HepG2 (cell line): ENCODE measurements at regions not wholly inside any gene's neighbourhood (a gene's known extent, or its start where the extent isn't known, plus 50 kb on each side); places are given as distances from the start of the nearest gene placed in this dataset.

ENCODE experiments used
- ATAC-seq: fragments of 200-7000 bp; cut with Tn5 transposase; 3 replicates; pipeline ENCODE4 v1.9.1; 2020; ENCODE audit warnings: mild to moderate bottlenecking, moderate library complexity
- BruUV-seq: library from RNA; stranded (reverse); fragments of 400-500 nt; replicated peaks from 2 replicates; lab custom pipeline; 2021; lab: Mats Ljungman, UMichigan
- CTCF ChIA-PET: fragments of 300-600 bp; formaldehyde crosslinking; extraction: SDS; loops from one replicate; lab custom pipeline; 2021; ENCODE audit warnings: low total read pairs, inconsistent platforms, low intra/inter-chr PET ratio; lab: Yijun Ruan, JAX
- POLR2A ChIA-PET: fragments of 350-600 bp; sonication (Branson Sonifier 250); formaldehyde crosslinking; loops from one replicate; lab custom pipeline; 2020; ENCODE audit warnings: antibody characterized with exemption, inconsistent platforms; lab: Yijun Ruan, JAX
- DNase-seq: peaks from one replicate; pipeline ENCODE4 v3.0.0-alpha.2; 2015; ENCODE audit warnings: low spot score
- FAIRE-seq: peaks from 3 replicates; lab custom pipeline; 2011; peaks lifted over from hg19 to GRCh38; lab: Jason Lieb, UNC
- H2AFZ ChIP-seq: one replicate; pipeline ENCODE4 v1.6.1; 2011; ENCODE audit warnings: low read length, inconsistent platforms
- H3K27ac ChIP-seq: fragments of 300-600 bp; 3 replicates; pipeline ENCODE4 v1.8.0; 2011; ENCODE audit warnings: mixed run types, mild to moderate bottlenecking, mixed read lengths, low read length, inconsistent platforms; ENCODE audit not compliant: insufficient read depth; ENCODE audit errors: extremely low read length
- H3K27me3 ChIP-seq, 2 experiments: fragments of 200-600 bp in 1 of 2; 2 replicates in 1 of 2; 3 replicates in 1 of 2; pipeline versions ENCODE4 v1.6.0 to v1.8.0; 2011; ENCODE audit warnings: low read length in 2 of 2, mild to moderate bottlenecking in 2 of 2, moderate library complexity in 2 of 2, inconsistent platforms in 1 of 2; ENCODE audit not compliant: insufficient read depth in 2 of 2, control insufficient read depth in 1 of 2
- H3K36me3 ChIP-seq, 2 experiments: fragments of 200-600 bp in 1 of 2; replicated peaks in 1 of 2; 2 replicates in 1 of 2; 3 replicates in 1 of 2; pipeline versions ENCODE4 v1.5.1 to v1.8.0; 2011; ENCODE audit warnings: low read length in 2 of 2, inconsistent platforms in 1 of 2; ENCODE audit not compliant: insufficient read depth in 2 of 2, control insufficient read depth in 1 of 2
- H3K4me1 ChIP-seq: 2 replicates; pipeline ENCODE4 v1.5.1; 2012; ENCODE audit warnings: low read length, inconsistent platforms; ENCODE audit not compliant: insufficient read depth
- H3K4me2 ChIP-seq: 2 replicates; pipeline ENCODE4 v1.6.0; 2011; ENCODE audit warnings: low read depth, low read length, inconsistent platforms
- H3K4me3 ChIP-seq, 3 experiments: fragments of 200-600 bp in 1 of 3; sonication (generic), shearing (Covaris generic) in 1 of 3; replicated peaks in 1 of 3; 2 replicates each; pipeline ENCODE4 v1.5.1; 2011 to 2016; ENCODE audit warnings: low read length in 3 of 3, inconsistent platforms in 2 of 3, low read depth in 2 of 3, mild to moderate bottlenecking in 2 of 3, control low read depth in 1 of 3, mixed read lengths in 1 of 3; ENCODE audit not compliant: insufficient read depth in 1 of 3
- H3K79me2 ChIP-seq: one replicate; pipeline ENCODE4 v1.6.1; 2011; ENCODE audit warnings: low read length, inconsistent platforms; ENCODE audit not compliant: insufficient read depth
- H3K9ac ChIP-seq: 2 replicates; pipeline ENCODE4 v1.6.0; 2011; ENCODE audit warnings: mild to moderate bottlenecking, low read depth, low read length, inconsistent platforms; ENCODE audit not compliant: insufficient read depth
- H3K9me3 ChIP-seq: 2 replicates; pipeline ENCODE4 v1.5.1; 2012; ENCODE audit warnings: mild to moderate bottlenecking, low read length
- H4K20me1 ChIP-seq: 2 replicates; pipeline ENCODE4 v1.6.0; 2011; ENCODE audit warnings: inconsistent platforms, mild to moderate bottlenecking, low read length, moderate library complexity; ENCODE audit not compliant: insufficient read depth
- GABPB1 ChIP-seq: IDR thresholded peaks from 2 replicates; pipeline ENCODE4 v1.6.1; 2016; ENCODE audit warnings: mild to moderate bottlenecking, missing genetic modification reagents, moderate library complexity, missing compliant biosample characterization
- HDAC6 ChIP-seq: fragments of 200-600 bp; sonication (generic); IDR thresholded peaks from 2 replicates; pipeline ENCODE4 v1.7.0; 2017; ENCODE audit warnings: mild to moderate bottlenecking, antibody characterized with exemption, low read length, low read depth
- KDM5A ChIP-seq: fragments of 200-600 bp; sonication (generic); IDR thresholded peaks from 2 replicates; pipeline ENCODE4 v1.7.0; 2018; ENCODE audit warnings: antibody characterized with exemption, mild to moderate bottlenecking, low read length, borderline replicate concordance
- KDM5B ChIP-seq: sonication (generic); formaldehyde crosslinking; IDR thresholded peaks from 2 replicates; pipeline ENCODE4 v1.4.0; 2020; ENCODE audit warnings: missing genetic modification reagents, mild to moderate bottlenecking, borderline replicate concordance
- MIER3 ChIP-seq: IDR thresholded peaks from 2 replicates; pipeline ENCODE4 v1.6.1; 2016; ENCODE audit warnings: missing compliant biosample characterization, borderline replicate concordance
- MYNN ChIP-seq: sonication (generic); formaldehyde crosslinking; IDR thresholded peaks from 2 replicates; pipeline ENCODE4 v1.4.0; 2020; ENCODE audit warnings: mild to moderate bottlenecking, low read depth, missing genetic modification reagents
- NCOA1 ChIP-seq: sonication (generic); formaldehyde crosslinking; IDR thresholded peaks from 2 replicates; pipeline ENCODE4 v1.9.0; 2021; ENCODE audit warnings: missing genetic modification reagents
- NKX3-1 ChIP-seq: sonication (generic); formaldehyde crosslinking; IDR thresholded peaks from 2 replicates; pipeline ENCODE4 v1.5.0; 2020; ENCODE audit warnings: missing genetic modification reagents
- ZNF274 ChIP-seq: sonication (generic); formaldehyde crosslinking; IDR thresholded peaks from 2 replicates; pipeline ENCODE4 v1.5.1; 2020; ENCODE audit warnings: mild to moderate bottlenecking, missing genetic modification reagents
- ZNF484 ChIP-seq: sonication (generic); formaldehyde crosslinking; IDR thresholded peaks from 2 replicates; pipeline ENCODE4 v1.5.1; 2020; ENCODE audit warnings: mild to moderate bottlenecking, low read depth, missing genetic modification reagents, borderline replicate concordance
- ZNF607 ChIP-seq: sonication (generic); formaldehyde crosslinking; IDR thresholded peaks from 2 replicates; pipeline ENCODE4 v1.5.1; 2020; ENCODE audit warnings: missing genetic modification reagents, mild to moderate bottlenecking, borderline replicate concordance
- WGBS: methylation state at CpG from one replicate; pipeline ENCODE4 v1.1.6; 2017; ENCODE audit warnings: low lambda C conversion rate; 5-methylcytosine and 5-hydroxymethylcytosine counted together
- in situ Hi-C: cut with HindIII; loops from 2 replicates; pipeline ENCODE4 v1.10.0; 2017; ENCODE audit warnings: low pct_unique_long_range_greater_than_20kb; ENCODE audit not compliant: extremely low pct_ligation_motif_present
- intact Hi-C: fragments of 100-400 bp; cut with micrococcal nuclease; formaldehyde crosslinking; loops from one replicate; pipeline ENCODE4 v1.10.0; 2022; ENCODE audit not compliant: unreplicated experiment
- TF ChIP-seq, protein P1 (sequence below): sonication (generic); formaldehyde crosslinking; IDR thresholded peaks from 2 replicates; pipeline ENCODE4 v1.5.0; 2020; ENCODE audit warnings: mild to moderate bottlenecking, missing genetic modification reagents
- TF ChIP-seq, protein P2 (sequence below), 2 experiments: sonication (generic) in 1 of 2; formaldehyde crosslinking in 1 of 2; IDR thresholded peaks; 2 replicates each; pipeline versions ENCODE4 v1.4.0 to v1.6.1; 2016 to 2020; ENCODE audit warnings: borderline replicate concordance in 1 of 2, low read depth in 1 of 2, mild to moderate bottlenecking in 1 of 2, missing genetic modification reagents in 1 of 2

DNA sequence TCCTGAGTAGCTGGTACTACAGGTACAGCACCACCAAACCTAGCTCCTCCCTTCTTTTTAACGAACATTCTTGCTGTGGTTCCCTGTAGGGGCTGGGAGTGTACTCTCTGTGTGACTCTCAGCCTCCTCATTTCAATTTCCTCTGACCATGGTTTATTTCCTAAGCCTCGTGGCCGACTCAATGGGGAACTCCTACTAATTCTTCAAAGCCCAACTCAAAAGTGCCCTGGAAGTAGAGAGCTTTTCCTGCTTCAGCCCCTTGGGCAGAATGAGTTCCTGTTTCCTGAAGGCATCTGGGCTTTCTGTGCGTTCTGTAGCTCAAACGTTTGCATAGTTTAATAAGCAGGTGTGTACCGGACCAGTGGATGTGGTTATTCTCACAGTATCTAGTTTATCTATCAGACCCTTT lies 70.9 kb upstream of the ACOT11 start:
- 4% methylated on average over 6 of the region's 6 CpGs for WGBS
- Histone ChIP-seq H3K4me1 (peaks cover 27% of the 10 kb centered on the region), H3K9me3 (no peaks in the 10 kb centered on the region), H3K36me3 (no peaks in the 10 kb centered on the region), H3K27ac (no peak overlapping the region), H3K79me2 (no peaks in the 10 kb centered on the region), H2AFZ (no peak overlapping the region), H3K9ac (no peak overlapping the region), H3K27me3 (peaks cover 3 to 46% of the 10 kb centered on the region in 2 experiments; a peak in 4 of 5 replicates), H3K4me3 (no peak overlapping the region), H3K4me2 (no peak overlapping the region), H4K20me1 (no peaks in the 10 kb centered on the region)
- in situ Hi-C loops (no loop called here), intact Hi-C loops (no loop called here)
- CTCF ChIA-PET = no interaction called here
- no peak for ATAC-seq
- BruUV-seq = no TSS peak
- TF ChIP-seq, protein P1, sequence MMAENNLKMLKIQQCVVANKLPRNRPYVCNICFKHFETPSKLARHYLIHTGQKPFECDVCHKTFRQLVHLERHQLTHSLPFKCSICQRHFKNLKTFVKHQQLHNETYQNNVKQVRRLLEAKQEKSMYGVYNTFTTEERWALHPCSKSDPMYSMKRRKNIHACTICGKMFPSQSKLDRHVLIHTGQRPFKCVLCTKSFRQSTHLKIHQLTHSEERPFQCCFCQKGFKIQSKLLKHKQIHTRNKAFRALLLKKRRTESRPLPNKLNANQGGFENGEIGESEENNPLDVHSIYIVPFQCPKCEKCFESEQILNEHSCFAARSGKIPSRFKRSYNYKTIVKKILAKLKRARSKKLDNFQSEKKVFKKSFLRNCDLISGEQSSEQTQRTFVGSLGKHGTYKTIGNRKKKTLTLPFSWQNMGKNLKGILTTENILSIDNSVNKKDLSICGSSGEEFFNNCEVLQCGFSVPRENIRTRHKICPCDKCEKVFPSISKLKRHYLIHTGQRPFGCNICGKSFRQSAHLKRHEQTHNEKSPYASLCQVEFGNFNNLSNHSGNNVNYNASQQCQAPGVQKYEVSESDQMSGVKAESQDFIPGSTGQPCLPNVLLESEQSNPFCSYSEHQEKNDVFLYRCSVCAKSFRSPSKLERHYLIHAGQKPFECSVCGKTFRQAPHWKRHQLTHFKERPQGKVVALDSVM (CRISPR knock-in tag) = no peak
- TF ChIP-seq MIER3 (CRISPR knock-in tag) = no peak
- no peak for TF ChIP-seq NKX3-1
- no peak for TF ChIP-seq ZNF607 (CRISPR knock-in tag)
- TF ChIP-seq, protein P2, sequence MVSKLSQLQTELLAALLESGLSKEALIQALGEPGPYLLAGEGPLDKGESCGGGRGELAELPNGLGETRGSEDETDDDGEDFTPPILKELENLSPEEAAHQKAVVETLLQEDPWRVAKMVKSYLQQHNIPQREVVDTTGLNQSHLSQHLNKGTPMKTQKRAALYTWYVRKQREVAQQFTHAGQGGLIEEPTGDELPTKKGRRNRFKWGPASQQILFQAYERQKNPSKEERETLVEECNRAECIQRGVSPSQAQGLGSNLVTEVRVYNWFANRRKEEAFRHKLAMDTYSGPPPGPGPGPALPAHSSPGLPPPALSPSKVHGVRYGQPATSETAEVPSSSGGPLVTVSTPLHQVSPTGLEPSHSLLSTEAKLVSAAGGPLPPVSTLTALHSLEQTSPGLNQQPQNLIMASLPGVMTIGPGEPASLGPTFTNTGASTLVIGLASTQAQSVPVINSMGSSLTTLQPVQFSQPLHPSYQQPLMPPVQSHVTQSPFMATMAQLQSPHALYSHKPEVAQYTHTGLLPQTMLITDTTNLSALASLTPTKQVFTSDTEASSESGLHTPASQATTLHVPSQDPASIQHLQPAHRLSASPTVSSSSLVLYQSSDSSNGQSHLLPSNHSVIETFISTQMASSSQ (IDR thresholded peaks at IDR 0.05; ENCODE audit: low read depth) = no peak
- TF ChIP-seq, protein P2 (CRISPR knock-in tag; IDR thresholded peaks at IDR 0.05; ENCODE audit: borderline replicate concordance) = no peak
- no peak for TF ChIP-seq NCOA1 (CRISPR knock-in tag)
- TF ChIP-seq GABPB1 = no peak
- no peak for TF ChIP-seq HDAC6
- no peak for TF ChIP-seq ZNF274 (CRISPR knock-in tag)
- no peak for TF ChIP-seq KDM5A
- TF ChIP-seq MYNN (CRISPR knock-in tag) = no peak
- no peak for TF ChIP-seq ZNF484 (CRISPR knock-in tag)
- no peak for TF ChIP-seq KDM5B (CRISPR knock-in tag)
- DNase-seq = no peak
- POLR2A ChIA-PET = no interaction called here
- no peak for FAIRE-seq
